ENCODE measurements at regions not wholly inside any gene's neighbourhood (a gene's known extent, or its start where the extent isn't known, plus 50 kb on each side); places are given as distances from the start of the nearest gene placed in this dataset.

GRCh38 chr9:90559075-90560073, 83.2 kb downstream of the DIRAS2 start:
- no peak for DNase-seq (ENCODE audit: low read depth, low spot score)
